ENCODE measurements at regions not wholly inside any gene's neighbourhood (a gene's known extent, or its start where the extent isn't known, plus 50 kb on each side); places are given as distances from the start of the nearest gene placed in this dataset.

GRCh38 chr9:106581973-106582372 lies 281.0 kb upstream of the ZNF462 start:
- TF ChIP-seq TAF1 (IDR thresholded peaks at IDR 0.05; ENCODE audit: borderline replicate concordance, insufficient read depth, low read length): no peak
- no peak for TF ChIP-seq FOXP2 (optimal IDR thresholded peaks at IDR 0.05; ENCODE audit: borderline replicate concordance, extremely low read depth, extremely low read length, insufficient read depth)
- TF ChIP-seq SIN3A (IDR thresholded peaks at IDR 0.05; ENCODE audit: borderline replicate concordance, insufficient read depth, low read length): no peak
- no peak for TF ChIP-seq POLR2AphosphoS5 (IDR thresholded peaks at IDR 0.05; ENCODE audit: low read depth, low read length)
- TF ChIP-seq REST (IDR thresholded peaks at IDR 0.05; ENCODE audit: insufficient read depth in 1 of 2, low read depth in 2 of 2, low read length in 2 of 2): no peak

GRCh38 chr9:106583751-106584150 lies 279.2 kb upstream of the ZNF462 start:
- TF ChIP-seq POLR2AphosphoS5 (IDR thresholded peaks at IDR 0.05; ENCODE audit: low read depth, low read length) (no peak), FOXP2 (optimal IDR thresholded peaks at IDR 0.05; ENCODE audit: borderline replicate concordance, extremely low read depth, extremely low read length, insufficient read depth) (no peak), REST (IDR thresholded peaks at IDR 0.05; ENCODE audit: insufficient read depth in 1 of 2, low read depth in 2 of 2, low read length in 2 of 2) (no peak), SIN3A (IDR thresholded peaks at IDR 0.05; ENCODE audit: borderline replicate concordance, insufficient read depth, low read length) (no peak), TAF1 (IDR thresholded peaks at IDR 0.05; ENCODE audit: borderline replicate concordance, insufficient read depth, low read length) (no peak)

- TF ChIP-seq TAF1 (IDR thresholded peaks at IDR 0.05; ENCODE audit: borderline replicate concordance, insufficient read depth, low read length) (no peak), POLR2AphosphoS5 (IDR thresholded peaks at IDR 0.05; ENCODE audit: low read depth, low read length) (no peak), SIN3A (IDR thresholded peaks at IDR 0.05; ENCODE audit: borderline replicate concordance, insufficient read depth, low read length) (no peak), FOXP2 (optimal IDR thresholded peaks at IDR 0.05; ENCODE audit: borderline replicate concordance, extremely low read depth, extremely low read length, insufficient read depth) (no peak), REST (IDR thresholded peaks at IDR 0.05; ENCODE audit: insufficient read depth in 1 of 2, low read depth in 2 of 2, low read length in 2 of 2) (no peak)
Measured at GRCh38 chr9:106587042-106587441, 275.9 kb upstream of the ZNF462 start.

- no peak for TF ChIP-seq SIN3A (IDR thresholded peaks at IDR 0.05; ENCODE audit: borderline replicate concordance, insufficient read depth, low read length)
- no peak for TF ChIP-seq POLR2AphosphoS5 (IDR thresholded peaks at IDR 0.05; ENCODE audit: low read depth, low read length)
- no peak for TF ChIP-seq REST (IDR thresholded peaks at IDR 0.05; ENCODE audit: insufficient read depth in 1 of 2, low read depth in 2 of 2, low read length in 2 of 2)
- TF ChIP-seq FOXP2 (optimal IDR thresholded peaks at IDR 0.05; ENCODE audit: borderline replicate concordance, extremely low read depth, extremely low read length, insufficient read depth): no peak
- TF ChIP-seq TAF1 (IDR thresholded peaks at IDR 0.05; ENCODE audit: borderline replicate concordance, insufficient read depth, low read length): no peak
Measured at GRCh38 chr9:106588626-106589025, 274.3 kb upstream of the ZNF462 start.

All from PFSK-1 (cell line).